GM13976 (cell line): ENCODE measurements at regions not wholly inside any gene's neighbourhood (a gene's known extent, or its start where the extent isn't known, plus 50 kb on each side); places are given as distances from the start of the nearest gene placed in this dataset.

Experiments used
- DNase-seq: peaks from one replicate; pipeline ENCODE4 v3.0.0; 2012; ENCODE audit warnings: low spot score
- CTCF ChIP-seq: IDR thresholded peaks from 2 replicates; pipeline ENCODE4 v1.5.1; 2012; ENCODE audit warnings: borderline replicate concordance, mild to moderate bottlenecking; ENCODE audit not compliant: insufficient read depth; ENCODE audit errors: extremely low read depth, missing control alignments, control extremely low read depth
- in situ Hi-C: fragments of 300-500 bp; cut with MboI; formaldehyde crosslinking; loops from one replicate; pipeline ENCODE4 v1.12.0; 2022; ENCODE audit warnings: low sequenced_read_pairs, mixed read lengths, inconsistent platforms; ENCODE audit not compliant: unreplicated experiment

DNA sequence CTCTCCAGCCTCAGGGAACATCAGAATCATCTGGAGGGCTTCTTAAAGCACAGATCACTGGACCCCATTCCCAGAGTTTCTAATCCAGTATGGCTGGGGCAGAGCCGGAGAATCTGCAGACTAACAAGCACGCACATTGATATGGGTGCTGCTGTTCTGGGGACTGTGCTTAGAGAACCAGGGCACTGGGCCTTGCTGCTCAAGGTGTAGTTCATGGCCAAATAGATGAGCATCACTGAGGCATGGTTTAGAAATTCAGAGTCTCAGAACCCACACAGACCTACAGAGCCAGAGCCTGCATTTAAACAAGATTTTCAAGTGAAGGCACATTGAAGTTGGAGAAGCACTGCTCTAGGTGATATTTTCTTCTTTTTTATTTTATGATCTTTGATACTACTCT is 376.8 kb upstream of the PHF14 start:
- no peak for DNase-seq
- in situ Hi-C loops: no loop called here
- no peak for TF ChIP-seq CTCF

GRCh38 chr7:10604128-10604527 is 369.5 kb upstream of the PHF14 start:
- in situ Hi-C loops: no loop called here
- no peak for TF ChIP-seq CTCF
- no peak for DNase-seq

DNA sequence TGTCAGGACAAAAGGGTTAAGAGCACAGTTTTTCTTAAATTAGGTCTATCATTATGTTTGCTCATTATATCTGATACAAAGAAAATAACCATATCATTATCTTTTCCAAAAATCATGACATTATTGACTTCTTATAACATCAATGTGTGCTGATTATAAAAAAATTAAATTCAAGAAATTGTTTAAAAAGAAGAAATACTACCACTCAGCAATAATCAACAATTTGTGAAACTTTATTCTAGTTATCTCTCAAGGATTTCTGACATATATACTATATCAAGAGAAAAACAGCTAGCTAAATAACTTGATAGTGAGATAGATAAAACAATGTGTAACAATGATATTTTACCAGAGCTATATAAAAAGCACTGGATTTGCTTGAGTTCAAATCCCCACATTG is 360.7 kb upstream of the PHF14 start:
- no peak for DNase-seq
- in situ Hi-C loops: no loop called here
- no peak for TF ChIP-seq CTCF

- no peak for DNase-seq
- in situ Hi-C loops: no loop called here
- TF ChIP-seq CTCF: no peak
These were observed 354.7 kb upstream of the PHF14 start for GRCh38 chr7:10618953-10619352.

GRCh38 chr7:10632712-10633111 is 341.0 kb upstream of the PHF14 start:
- TF ChIP-seq CTCF: no peak
- DNase-seq: no peak
- in situ Hi-C loops: no loop called here

DNA sequence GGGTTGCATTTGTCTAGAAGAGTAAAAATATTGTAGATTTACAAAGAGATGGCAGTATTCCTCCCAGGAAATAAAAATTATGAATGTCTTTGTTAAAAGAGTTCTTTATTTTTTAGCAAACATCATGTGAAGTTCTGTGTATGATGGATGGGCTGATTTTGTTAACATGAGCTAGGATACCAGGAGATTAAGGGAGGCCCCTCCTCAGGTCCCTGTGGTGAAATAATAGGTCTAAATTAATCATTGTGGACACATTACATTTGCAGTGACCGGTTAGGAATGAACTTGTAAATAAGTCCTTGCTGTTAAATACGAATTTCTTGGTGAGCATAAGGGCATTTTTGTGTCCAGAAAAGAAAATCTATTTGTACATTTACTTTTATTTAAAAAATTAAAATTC is 339.4 kb upstream of the PHF14 start:
- in situ Hi-C loops: no loop called here
- no peak for TF ChIP-seq CTCF
- no peak for DNase-seq

GRCh38 chr7:10637991-10638390 is 335.7 kb upstream of the PHF14 start:
- DNase-seq: no peak
- TF ChIP-seq CTCF: no peak
- in situ Hi-C loops: no loop called here
